Spleen (tissue), 11 donors: ENCODE measurements at regions not wholly inside any gene's neighbourhood (a gene's known extent, or its start where the extent isn't known, plus 50 kb on each side); places are given as distances from the start of the nearest gene placed in this dataset.
A peak's percentile ranks its signal among the peaks of the same experiment; 100 is the strongest.

Source experiments
- DNase-seq: peaks from one replicate; pipeline ENCODE4 v3.0.0-alpha.2; 2020
- H3K27ac ChIP-seq, 8 donors: fragments of 200-600 bp; sonication (generic) in 7 of 8; 1 replicate in 4 of 8; 2 replicates in 4 of 8; pipeline versions ENCODE4 v1.5.0 to v1.8.0; 2016 to 2021; ENCODE audit warnings: inconsistent platforms in 4 of 8, mild to moderate bottlenecking in 4 of 8, moderate library complexity in 1 of 8
- H3K27me3 ChIP-seq, 7 donors: fragments of 200-600 bp; sonication (generic) in 6 of 7; replicated peaks in 1 of 7; 1 replicate in 4 of 7; 2 replicates in 3 of 7; pipeline versions ENCODE4 v1.5.0 to v1.8.0; 2016 to 2021; ENCODE audit warnings: inconsistent platforms in 3 of 7, mild to moderate bottlenecking in 1 of 7
- H3K36me3 ChIP-seq, 6 donors: fragments of 200-600 bp; sonication (generic) in 5 of 6; 1 replicate in 4 of 6; 2 replicates in 2 of 6; pipeline versions ENCODE4 v1.5.0 to v1.8.0; 2016 to 2021; ENCODE audit warnings: inconsistent platforms in 2 of 6
- H3K4me1 ChIP-seq, 6 donors: fragments of 200-600 bp; sonication (generic) in 5 of 6; 1 replicate in 3 of 6; 2 replicates in 3 of 6; pipeline versions ENCODE4 v1.5.0 to v1.8.0; 2016 to 2021; ENCODE audit warnings: inconsistent platforms in 3 of 6
- H3K4me3 ChIP-seq, 8 donors: fragments of 200-600 bp; sonication (generic) in 7 of 8; 1 replicate in 4 of 8; 2 replicates in 4 of 8; pipeline versions ENCODE4 v1.5.0 to v1.8.0; 2016 to 2021; ENCODE audit warnings: inconsistent platforms in 4 of 8, mild to moderate bottlenecking in 4 of 8, moderate library complexity in 2 of 8
- H3K9me3 ChIP-seq, 8 donors: fragments of 200-600 bp; sonication (generic) in 7 of 8; 1 replicate in 4 of 8; 2 replicates in 4 of 8; pipeline versions ENCODE4 v1.5.0 to v1.8.0; 2016 to 2021; ENCODE audit warnings: inconsistent platforms in 4 of 8
- POLR2A ChIP-seq, 3 donors: fragments of 450-650 bp; IDR thresholded peaks; one replicate each; pipeline ENCODE4 v1.5.1; 2017; ENCODE audit warnings: antibody characterized with exemption in 3 of 3, mild to moderate bottlenecking in 1 of 3
- POLR2AphosphoS5 ChIP-seq, 3 donors: sonication (generic); formaldehyde crosslinking; IDR thresholded peaks; one replicate each; pipeline ENCODE4 v1.5.1; 2017; ENCODE audit warnings: antibody characterized with exemption in 3 of 3
- WGBS, 5 donors: extraction: QIAGEN DNeasy Blood & Tissue Kit in 3 of 5; methylation state at CpG; one replicate each; pipeline versions ENCODE4 v1.1.5 to v1.1.7; 2013 to 2018; 5-methylcytosine and 5-hydroxymethylcytosine counted together
- intact Hi-C: fragments of 100-400 bp; cut with DNase I; formaldehyde crosslinking; loops from one replicate; pipeline ENCODE4 v1.15.0; 2023; ENCODE audit warnings: low total_unique reads
- TF ChIP-seq, protein P1 (sequence below), 11 experiments: fragments of 200-600 bp in 7 of 11; fragments of 450-650 bp in 4 of 11; sonication (generic) in 4 of 11; IDR thresholded peaks in 8 of 11; conservative IDR thresholded peaks in 3 of 11; 1 replicate in 7 of 11; 2 replicates in 4 of 11; pipeline versions ENCODE4 v1.4.0 to v1.8.0; 2016 to 2021; ENCODE audit warnings: antibody characterized with exemption in 11 of 11, inconsistent platforms in 4 of 11, mild to moderate bottlenecking in 1 of 11
- donor health status: healthy with polysubstance abuse.
- donor health status: DM: no; HTN: no; CAD: no; lungs with moderate emphysema.
- donor health status: DM: no; HTN: no; CAD: no.
- donor health status: Bipolar disorder and iron deficiency.
- donor health status: healthy.
- donor health status: DM: no; HTN: no; CAD: no.
- donor health status: DM: yes; HTN: yes; CAD: no.

DNA sequence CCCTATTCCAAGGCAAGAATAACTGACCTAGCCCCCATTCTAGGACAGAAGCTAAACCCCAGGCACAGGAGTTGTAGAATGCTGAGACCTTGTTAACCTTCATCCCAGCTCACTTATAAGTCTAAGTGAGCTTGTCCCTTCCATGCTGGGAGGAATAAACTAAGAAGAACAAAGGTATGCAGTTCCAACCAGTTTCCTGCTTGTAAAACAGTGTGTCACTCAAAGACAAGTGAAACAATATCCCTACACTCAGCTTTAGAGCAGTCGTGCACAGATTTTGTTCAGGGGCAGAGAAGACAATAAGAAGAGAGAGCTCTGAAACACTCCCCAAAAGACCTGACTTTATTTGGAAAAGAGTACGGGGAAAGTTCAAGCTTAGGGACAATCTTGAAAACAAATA, 292.1 kb downstream of the CGGBP1 start:
- no peak overlapping the region for H3K27ac ChIP-seq
- TF ChIP-seq, protein P1, sequence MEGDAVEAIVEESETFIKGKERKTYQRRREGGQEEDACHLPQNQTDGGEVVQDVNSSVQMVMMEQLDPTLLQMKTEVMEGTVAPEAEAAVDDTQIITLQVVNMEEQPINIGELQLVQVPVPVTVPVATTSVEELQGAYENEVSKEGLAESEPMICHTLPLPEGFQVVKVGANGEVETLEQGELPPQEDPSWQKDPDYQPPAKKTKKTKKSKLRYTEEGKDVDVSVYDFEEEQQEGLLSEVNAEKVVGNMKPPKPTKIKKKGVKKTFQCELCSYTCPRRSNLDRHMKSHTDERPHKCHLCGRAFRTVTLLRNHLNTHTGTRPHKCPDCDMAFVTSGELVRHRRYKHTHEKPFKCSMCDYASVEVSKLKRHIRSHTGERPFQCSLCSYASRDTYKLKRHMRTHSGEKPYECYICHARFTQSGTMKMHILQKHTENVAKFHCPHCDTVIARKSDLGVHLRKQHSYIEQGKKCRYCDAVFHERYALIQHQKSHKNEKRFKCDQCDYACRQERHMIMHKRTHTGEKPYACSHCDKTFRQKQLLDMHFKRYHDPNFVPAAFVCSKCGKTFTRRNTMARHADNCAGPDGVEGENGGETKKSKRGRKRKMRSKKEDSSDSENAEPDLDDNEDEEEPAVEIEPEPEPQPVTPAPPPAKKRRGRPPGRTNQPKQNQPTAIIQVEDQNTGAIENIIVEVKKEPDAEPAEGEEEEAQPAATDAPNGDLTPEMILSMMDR (IDR thresholded peaks at IDR 0.05 in 8 of 11, conservative IDR thresholded peaks at IDR 0.05 in 3 of 11), result no peak
- no peaks in the 10 kb centered on the region for H3K36me3 ChIP-seq
- no peak overlapping the region for H3K4me3 ChIP-seq
- WGBS, 5 donors, result 57 to 83% (median 74%) methylated on average over 2 of the region's 2 CpGs
- H3K27me3 ChIP-seq, result no peaks in the 10 kb centered on the region
- H3K9me3 ChIP-seq, result peaks cover 0 to 3% (median 0%) of the 10 kb centered on the region in 8 donors
- no peak for DNase-seq
- no peaks in the 10 kb centered on the region for H3K4me1 ChIP-seq
- intact Hi-C loops, result no loop called here

DNA sequence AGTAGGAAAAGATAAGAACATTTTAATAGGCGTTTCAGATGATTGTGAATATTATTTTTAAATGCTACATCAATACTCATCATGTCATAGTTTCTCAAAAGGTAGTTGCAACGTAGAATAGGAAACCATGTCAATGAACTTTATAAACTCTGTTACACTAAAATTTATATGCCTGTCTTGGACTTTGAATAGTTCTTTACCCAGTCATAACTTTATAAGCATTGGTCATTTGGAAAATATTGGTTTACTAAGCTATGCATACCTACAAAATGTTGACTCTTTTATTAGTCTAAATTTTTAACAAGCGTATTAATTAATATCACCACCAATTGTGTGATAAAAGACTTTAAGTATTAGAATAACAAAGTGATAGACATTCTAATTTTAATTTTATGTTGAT, 293.5 kb downstream of the CGGBP1 start:
- no peak overlapping the region for H3K4me3 ChIP-seq
- intact Hi-C loops, result no loop called here
- no peaks in the 10 kb centered on the region for H3K27me3 ChIP-seq
- WGBS, 5 donors, result 69 to 84% (median 75%) methylated on average over 3 of the region's 3 CpGs
- H3K27ac ChIP-seq, result no peak overlapping the region
- H3K36me3 ChIP-seq, result no peaks in the 10 kb centered on the region
- peaks cover 0 to 7% (median 0%) of the 10 kb centered on the region in 8 donors for H3K9me3 ChIP-seq
- no peak for TF ChIP-seq POLR2A (IDR thresholded peaks at IDR 0.05)
- TF ChIP-seq, protein P1 (IDR thresholded peaks at IDR 0.05 in 8 of 11, conservative IDR thresholded peaks at IDR 0.05 in 3 of 11), result no peak
- no peak for TF ChIP-seq POLR2AphosphoS5 (IDR thresholded peaks at IDR 0.05)
- no peaks in the 10 kb centered on the region for H3K4me1 ChIP-seq
- no peak for DNase-seq

DNA sequence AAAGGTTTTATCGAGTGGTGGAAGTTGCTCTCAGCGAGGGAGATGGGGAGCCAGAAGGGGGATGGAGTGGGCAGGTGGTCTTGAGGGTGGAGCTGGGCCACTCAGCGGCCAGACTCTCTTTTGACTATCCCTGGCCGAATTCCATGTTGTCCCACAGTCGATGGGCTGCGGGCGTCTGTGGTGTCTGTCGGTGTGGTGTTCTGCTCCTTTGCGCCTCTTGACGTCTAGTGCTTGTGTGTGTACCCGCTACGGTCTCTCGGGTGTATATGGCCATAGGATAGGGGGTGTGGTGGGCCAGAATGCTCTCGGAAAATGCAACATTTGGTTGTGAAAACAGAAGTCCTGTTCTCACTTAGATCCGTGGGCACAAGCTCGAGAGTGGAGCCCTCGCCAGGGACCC, 297.0 kb downstream of the CGGBP1 start:
- H3K9me3 ChIP-seq, result peaks cover 0 to 7% (median 0%) of the 10 kb centered on the region in 8 donors
- H3K36me3 ChIP-seq, result no peaks in the 10 kb centered on the region
- no peaks in the 10 kb centered on the region for H3K27me3 ChIP-seq
- no peaks in the 10 kb centered on the region for H3K4me1 ChIP-seq
- H3K27ac ChIP-seq, result no peak overlapping the region
- TF ChIP-seq, protein P1 (IDR thresholded peaks at IDR 0.05 in 8 of 11, conservative IDR thresholded peaks at IDR 0.05 in 3 of 11), result no peak
- no peak for TF ChIP-seq POLR2AphosphoS5 (IDR thresholded peaks at IDR 0.05)
- no peak for TF ChIP-seq POLR2A (IDR thresholded peaks at IDR 0.05)
- 93 to 96% (median 94%) methylated on average over 17 of the region's 17 CpGs for WGBS, 5 donors
- no peak overlapping the region for H3K4me3 ChIP-seq
- intact Hi-C loops, result no loop called here
- DNase-seq, result peak; percentile 46

DNA sequence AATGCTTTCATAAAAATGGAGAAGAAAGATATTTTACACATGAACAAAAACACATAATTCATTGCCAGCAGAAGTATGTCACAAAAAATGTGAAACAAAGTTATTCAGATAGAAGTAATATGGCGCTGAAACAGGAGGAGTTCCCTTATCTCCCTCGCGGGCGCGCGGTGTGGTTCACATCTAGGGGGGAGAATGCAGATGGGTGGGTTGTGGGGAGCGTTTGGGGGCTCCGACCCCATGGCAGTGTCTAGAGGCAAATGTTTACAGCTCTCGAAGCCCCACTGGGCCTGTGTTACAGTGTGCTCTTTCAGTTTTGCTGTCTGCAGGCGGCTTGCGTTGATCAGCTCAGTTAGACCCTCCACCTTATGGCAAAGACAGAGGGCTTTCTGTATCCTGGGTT, 297.5 kb downstream of the CGGBP1 start:
- intact Hi-C loops, result no loop called here
- WGBS, 5 donors, result 92 to 97% (median 94%) methylated on average over 10 to 11 of the region's 11 CpGs
- peaks cover 0 to 7% (median 0%) of the 10 kb centered on the region in 8 donors for H3K9me3 ChIP-seq

More for the DNA sequence above, 297.5 kb downstream of the CGGBP1 start:
- Histone ChIP-seq H3K4me3 (no peak overlapping the region), H3K27ac (no peak overlapping the region), H3K27me3 (no peaks in the 10 kb centered on the region), H3K36me3 (no peaks in the 10 kb centered on the region), H3K4me1 (no peaks in the 10 kb centered on the region)
- peak; percentile 44 for DNase-seq
- TF ChIP-seq POLR2AphosphoS5 (IDR thresholded peaks at IDR 0.05) (no peak), POLR2A (IDR thresholded peaks at IDR 0.05) (no peak)
- TF ChIP-seq, protein P1 (IDR thresholded peaks at IDR 0.05 in 8 of 11, conservative IDR thresholded peaks at IDR 0.05 in 3 of 11), result no peak
